HL-60 (cell line): ENCODE measurements at regions not wholly inside any gene's neighbourhood (a gene's known extent, or its start where the extent isn't known, plus 50 kb on each side); places are given as distances from the start of the nearest gene placed in this dataset.
"Not testable (repeated sequence)": the region's sequence is repeated elsewhere in the genome, so short reads cannot be mapped to it uniquely, and the experiment has no call there.

Source experiments
- DNase-seq, 2 experiments: peaks; one replicate each; pipeline ENCODE4 v3.0.0-alpha.2; 2010 to 2020; ENCODE audit warnings: low read depth in 1 of 2, low spot score in 1 of 2
- H3K27ac ChIP-seq: fragments of 250-450 bp; sonication (Bioruptor Pico); replicated peaks from 2 replicates; pipeline ENCODE4 v1.5.1; 2020; ENCODE audit warnings: mild to moderate bottlenecking, moderate library complexity
- H3K27me3 ChIP-seq: fragments of 250-450 bp; sonication (Bioruptor Pico); 2 replicates; pipeline ENCODE4 v1.5.1; 2021; ENCODE audit warnings: mild to moderate bottlenecking, moderate library complexity; ENCODE audit not compliant: insufficient read depth, poor library complexity, severe bottlenecking
- H3K4me3 ChIP-seq: replicated peaks from 2 replicates; pipeline ENCODE4 v1.5.1; 2011; ENCODE audit warnings: mild to moderate bottlenecking, control low read depth, low read length; ENCODE audit not compliant: insufficient read depth
- CTCF ChIP-seq: IDR thresholded peaks from one replicate; pipeline ENCODE4 v1.5.1; 2011; ENCODE audit warnings: low read length, control low read depth, inconsistent platforms; ENCODE audit not compliant: insufficient read depth
- GABPA ChIP-seq: IDR thresholded peaks from 2 replicates; pipeline ENCODE4 v1.6.1; 2012; ENCODE audit warnings: low read depth
- POLR2AphosphoS5 ChIP-seq: IDR thresholded peaks from 2 replicates; pipeline ENCODE4 v1.6.1; 2012; ENCODE audit warnings: low read depth
- REST ChIP-seq: IDR thresholded peaks from 2 replicates; pipeline ENCODE4 v1.6.1; 2012; ENCODE audit warnings: low read depth; ENCODE audit not compliant: insufficient replicate concordance
- SPI1 ChIP-seq: IDR thresholded peaks from 2 replicates; pipeline ENCODE4 v1.6.1; 2012; ENCODE audit warnings: low read depth, mild to moderate bottlenecking, borderline replicate concordance

GRCh38 chr17:64781014-64781756, 119.1 kb upstream of the SMURF2 start:
- H3K4me3 ChIP-seq: peak overlapping the region; percentile 43
- TF ChIP-seq POLR2AphosphoS5: peak; percentile 75
- peak; percentile 71; the same call in 1 of the 2 replicates for TF ChIP-seq SPI1
- TF ChIP-seq GABPA: peak; percentile 64
- TF ChIP-seq CTCF: no peak
- TF ChIP-seq REST: no peak
- peak overlapping the region; percentile 58 for H3K27ac ChIP-seq
- no peaks in the 10 kb centered on the region for H3K27me3 ChIP-seq
- peak; percentile 70 to 90 for DNase-seq

GRCh38 chr17:64780096-64781013, 118.2 kb upstream of the SMURF2 start:
- peak overlapping the region; percentile 58 for H3K27ac ChIP-seq
- no peak for DNase-seq
- TF ChIP-seq SPI1 (no peak), GABPA (no peak), CTCF (no peak), REST (no peak), POLR2AphosphoS5 (no peak)
- peak overlapping the region; percentile 43 for H3K4me3 ChIP-seq
- no peaks in the 10 kb centered on the region for H3K27me3 ChIP-seq

- no peak for TF ChIP-seq GABPA
- no peak for TF ChIP-seq CTCF
- no peak for TF ChIP-seq POLR2AphosphoS5
- no peak for TF ChIP-seq REST
- TF ChIP-seq SPI1: no peak
- H3K27me3 ChIP-seq: no peaks in the 10 kb centered on the region
- no peak for DNase-seq
- H3K27ac ChIP-seq: no peak overlapping the region
- no peak overlapping the region for H3K4me3 ChIP-seq
These were observed 117.4 kb upstream of the SMURF2 start for GRCh38 chr17:64779376-64780095.

- not testable (repeated sequence) for H3K4me3 ChIP-seq, H3K27ac ChIP-seq, DNase-seq, H3K27me3 ChIP-seq
These were observed 116.9 kb upstream of the SMURF2 start for GRCh38 chr17:64779098-64779375.
